Spleen (tissue), 11 donors: ENCODE measurements at regions not wholly inside any gene's neighbourhood (a gene's known extent, or its start where the extent isn't known, plus 50 kb on each side); places are given as distances from the start of the nearest gene placed in this dataset.
"Not testable (repeated sequence)": the region's sequence is repeated elsewhere in the genome, so short reads cannot be mapped to it uniquely, and the experiment has no call there.

Experiments used
- DNase-seq: peaks from one replicate; pipeline ENCODE4 v3.0.0-alpha.2; 2020
- H3K27ac ChIP-seq, 8 donors: fragments of 200-600 bp; sonication (generic) in 7 of 8; 1 replicate in 4 of 8; 2 replicates in 4 of 8; pipeline versions ENCODE4 v1.5.0 to v1.8.0; 2016 to 2021; ENCODE audit warnings: inconsistent platforms in 4 of 8, mild to moderate bottlenecking in 4 of 8, moderate library complexity in 1 of 8
- H3K27me3 ChIP-seq, 7 donors: fragments of 200-600 bp; sonication (generic) in 6 of 7; replicated peaks in 1 of 7; 1 replicate in 4 of 7; 2 replicates in 3 of 7; pipeline versions ENCODE4 v1.5.0 to v1.8.0; 2016 to 2021; ENCODE audit warnings: inconsistent platforms in 3 of 7, mild to moderate bottlenecking in 1 of 7
- H3K36me3 ChIP-seq, 6 donors: fragments of 200-600 bp; sonication (generic) in 5 of 6; 1 replicate in 4 of 6; 2 replicates in 2 of 6; pipeline versions ENCODE4 v1.5.0 to v1.8.0; 2016 to 2021; ENCODE audit warnings: inconsistent platforms in 2 of 6
- H3K4me1 ChIP-seq, 6 donors: fragments of 200-600 bp; sonication (generic) in 5 of 6; 1 replicate in 3 of 6; 2 replicates in 3 of 6; pipeline versions ENCODE4 v1.5.0 to v1.8.0; 2016 to 2021; ENCODE audit warnings: inconsistent platforms in 3 of 6
- H3K4me3 ChIP-seq, 8 donors: fragments of 200-600 bp; sonication (generic) in 7 of 8; 1 replicate in 4 of 8; 2 replicates in 4 of 8; pipeline versions ENCODE4 v1.5.0 to v1.8.0; 2016 to 2021; ENCODE audit warnings: inconsistent platforms in 4 of 8, mild to moderate bottlenecking in 4 of 8, moderate library complexity in 2 of 8
- H3K9me3 ChIP-seq, 8 donors: fragments of 200-600 bp; sonication (generic) in 7 of 8; 1 replicate in 4 of 8; 2 replicates in 4 of 8; pipeline versions ENCODE4 v1.5.0 to v1.8.0; 2016 to 2021; ENCODE audit warnings: inconsistent platforms in 4 of 8
- POLR2A ChIP-seq, 3 donors: fragments of 450-650 bp; IDR thresholded peaks; one replicate each; pipeline ENCODE4 v1.5.1; 2017; ENCODE audit warnings: antibody characterized with exemption in 3 of 3, mild to moderate bottlenecking in 1 of 3
- POLR2AphosphoS5 ChIP-seq, 3 donors: sonication (generic); formaldehyde crosslinking; IDR thresholded peaks; one replicate each; pipeline ENCODE4 v1.5.1; 2017; ENCODE audit warnings: antibody characterized with exemption in 3 of 3
- WGBS, 5 donors: extraction: QIAGEN DNeasy Blood & Tissue Kit in 3 of 5; methylation state at CpG; one replicate each; pipeline versions ENCODE4 v1.1.5 to v1.1.7; 2013 to 2018; 5-methylcytosine and 5-hydroxymethylcytosine counted together
- intact Hi-C: fragments of 100-400 bp; cut with DNase I; formaldehyde crosslinking; loops from one replicate; pipeline ENCODE4 v1.15.0; 2023; ENCODE audit warnings: low total_unique reads
- TF ChIP-seq, protein P1 (sequence below), 11 experiments: fragments of 200-600 bp in 7 of 11; fragments of 450-650 bp in 4 of 11; sonication (generic) in 4 of 11; IDR thresholded peaks in 8 of 11; conservative IDR thresholded peaks in 3 of 11; 1 replicate in 7 of 11; 2 replicates in 4 of 11; pipeline versions ENCODE4 v1.4.0 to v1.8.0; 2016 to 2021; ENCODE audit warnings: antibody characterized with exemption in 11 of 11, inconsistent platforms in 4 of 11, mild to moderate bottlenecking in 1 of 11
- donor health status: healthy with polysubstance abuse.
- donor health status: DM: no; HTN: no; CAD: no; lungs with moderate emphysema.
- donor health status: DM: no; HTN: no; CAD: no.
- donor health status: Bipolar disorder and iron deficiency.
- donor health status: healthy.
- donor health status: DM: no; HTN: no; CAD: no.
- donor health status: DM: yes; HTN: yes; CAD: no.

GRCh38 chr11:13152736-13153541 lies 124.7 kb upstream of the BMAL1 start:
- Histone ChIP-seq H3K9me3 (peaks cover 0 to 26% (median 9%) of the 10 kb centered on the region in 8 donors), H3K4me3 (no peak overlapping the region), H3K27ac (no peak overlapping the region), H3K4me1 (no peaks in the 10 kb centered on the region), H3K36me3 (no peaks in the 10 kb centered on the region), H3K27me3 (peaks cover 0 to 31% (median 0%) of the 10 kb centered on the region in 7 donors)
- DNase-seq = no peak
- WGBS, 5 donors = 42 to 62% (median 50%) methylated on average over 2 of the region's 2 CpGs
- TF ChIP-seq, protein P1, sequence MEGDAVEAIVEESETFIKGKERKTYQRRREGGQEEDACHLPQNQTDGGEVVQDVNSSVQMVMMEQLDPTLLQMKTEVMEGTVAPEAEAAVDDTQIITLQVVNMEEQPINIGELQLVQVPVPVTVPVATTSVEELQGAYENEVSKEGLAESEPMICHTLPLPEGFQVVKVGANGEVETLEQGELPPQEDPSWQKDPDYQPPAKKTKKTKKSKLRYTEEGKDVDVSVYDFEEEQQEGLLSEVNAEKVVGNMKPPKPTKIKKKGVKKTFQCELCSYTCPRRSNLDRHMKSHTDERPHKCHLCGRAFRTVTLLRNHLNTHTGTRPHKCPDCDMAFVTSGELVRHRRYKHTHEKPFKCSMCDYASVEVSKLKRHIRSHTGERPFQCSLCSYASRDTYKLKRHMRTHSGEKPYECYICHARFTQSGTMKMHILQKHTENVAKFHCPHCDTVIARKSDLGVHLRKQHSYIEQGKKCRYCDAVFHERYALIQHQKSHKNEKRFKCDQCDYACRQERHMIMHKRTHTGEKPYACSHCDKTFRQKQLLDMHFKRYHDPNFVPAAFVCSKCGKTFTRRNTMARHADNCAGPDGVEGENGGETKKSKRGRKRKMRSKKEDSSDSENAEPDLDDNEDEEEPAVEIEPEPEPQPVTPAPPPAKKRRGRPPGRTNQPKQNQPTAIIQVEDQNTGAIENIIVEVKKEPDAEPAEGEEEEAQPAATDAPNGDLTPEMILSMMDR (IDR thresholded peaks at IDR 0.05 in 8 of 11, conservative IDR thresholded peaks at IDR 0.05 in 3 of 11) = peak in 2 of 11 experiments; percentile 8 to 12
- TF ChIP-seq POLR2A (IDR thresholded peaks at IDR 0.05) (no peak), POLR2AphosphoS5 (IDR thresholded peaks at IDR 0.05) (no peak)
- intact Hi-C loops = no loop called here

GRCh38 chr11:13154374-13154773 lies 123.2 kb upstream of the BMAL1 start:
- 74 to 84% (median 75%) methylated on average over 1 of the region's 1 CpG for WGBS, 5 donors
- H3K36me3 ChIP-seq, H3K4me3 ChIP-seq, H3K27ac ChIP-seq, H3K4me1 ChIP-seq, intact Hi-C loops, DNase-seq: not testable (repeated sequence)
- Histone ChIP-seq H3K9me3 (peaks cover 0 to 26% (median 9%) of the 10 kb centered on the region in 8 donors), H3K27me3 (peaks cover 0 to 28% (median 0%) of the 10 kb centered on the region in 7 donors)

GRCh38 chr11:13160346-13160745 lies 117.2 kb upstream of the BMAL1 start:
- intact Hi-C loops = no loop called here
- TF ChIP-seq, protein P1 (IDR thresholded peaks at IDR 0.05 in 8 of 11, conservative IDR thresholded peaks at IDR 0.05 in 3 of 11) = no peak
- TF ChIP-seq POLR2A (IDR thresholded peaks at IDR 0.05) (no peak), POLR2AphosphoS5 (IDR thresholded peaks at IDR 0.05) (no peak)
- Histone ChIP-seq H3K27me3 (peaks cover 0 to 14% (median 0%) of the 10 kb centered on the region in 7 donors), H3K9me3 (peaks cover 0 to 14% (median 7%) of the 10 kb centered on the region in 8 donors), H3K27ac (no peak overlapping the region), H3K4me1 (no peaks in the 10 kb centered on the region), H3K4me3 (no peak overlapping the region), H3K36me3 (no peaks in the 10 kb centered on the region)
- no peak for DNase-seq
- 70 to 88% (median 79%) methylated on average over 7 of the region's 7 CpGs for WGBS, 5 donors

- Histone ChIP-seq H3K4me3 (no peak overlapping the region), H3K36me3 (no peaks in the 10 kb centered on the region), H3K27ac (no peak overlapping the region), H3K4me1 (no peaks in the 10 kb centered on the region), H3K9me3 (peaks cover 0 to 10% (median 3%) of the 10 kb centered on the region in 8 donors), H3K27me3 (peaks cover 0 to 14% (median 0%) of the 10 kb centered on the region in 7 donors)
- 54 to 76% (median 73%) methylated on average over 4 of the region's 4 CpGs for WGBS, 5 donors
- intact Hi-C loops = no loop called here
- TF ChIP-seq, protein P1 (IDR thresholded peaks at IDR 0.05 in 8 of 11, conservative IDR thresholded peaks at IDR 0.05 in 3 of 11) = no peak
- TF ChIP-seq POLR2AphosphoS5 (IDR thresholded peaks at IDR 0.05) = no peak
- TF ChIP-seq POLR2A (IDR thresholded peaks at IDR 0.05) = no peak
- DNase-seq = no peak
These were observed 116.8 kb upstream of the BMAL1 start for GRCh38 chr11:13160806-13161205.
